ENCODE measurements at regions not wholly inside any gene's neighbourhood (a gene's known extent, or its start where the extent isn't known, plus 50 kb on each side); places are given as distances from the start of the nearest gene placed in this dataset.

DNA sequence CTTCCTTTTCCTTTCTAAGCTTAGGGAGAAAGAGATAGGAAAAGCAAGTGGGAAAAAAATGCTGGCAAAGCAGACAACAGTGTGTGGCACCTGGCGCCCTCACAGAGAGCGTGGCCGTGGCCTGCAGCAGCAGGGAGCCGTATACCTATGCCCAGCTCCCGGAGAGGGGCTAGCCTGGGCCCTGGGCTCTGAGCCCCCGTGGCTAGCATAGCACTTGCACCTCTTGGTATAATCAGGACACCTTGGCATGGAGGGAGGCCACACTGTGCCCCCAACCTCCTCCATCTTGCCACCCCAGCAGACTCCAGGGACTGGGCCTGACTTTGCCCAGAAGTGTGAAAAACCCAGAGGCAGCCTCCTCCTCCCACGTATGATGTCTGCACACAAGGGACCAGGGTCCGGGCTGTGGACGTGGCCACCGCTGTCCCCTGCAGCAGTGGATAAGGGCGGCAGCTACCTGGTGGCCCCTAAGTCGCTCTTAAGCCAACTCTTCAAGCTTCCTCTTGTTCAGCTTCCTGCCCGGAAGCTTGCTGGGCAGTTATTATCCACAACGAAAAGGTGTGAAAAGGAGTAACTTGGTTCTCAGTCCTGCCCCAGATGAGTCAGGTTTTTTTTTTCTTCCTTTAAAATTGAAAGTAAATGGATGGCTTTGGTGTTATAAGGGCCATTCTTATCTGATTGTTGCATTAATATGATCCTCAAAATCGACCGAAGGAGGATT is 249.1 kb upstream of the PITRM1 start:
- no peak for DNase-seq

DNA sequence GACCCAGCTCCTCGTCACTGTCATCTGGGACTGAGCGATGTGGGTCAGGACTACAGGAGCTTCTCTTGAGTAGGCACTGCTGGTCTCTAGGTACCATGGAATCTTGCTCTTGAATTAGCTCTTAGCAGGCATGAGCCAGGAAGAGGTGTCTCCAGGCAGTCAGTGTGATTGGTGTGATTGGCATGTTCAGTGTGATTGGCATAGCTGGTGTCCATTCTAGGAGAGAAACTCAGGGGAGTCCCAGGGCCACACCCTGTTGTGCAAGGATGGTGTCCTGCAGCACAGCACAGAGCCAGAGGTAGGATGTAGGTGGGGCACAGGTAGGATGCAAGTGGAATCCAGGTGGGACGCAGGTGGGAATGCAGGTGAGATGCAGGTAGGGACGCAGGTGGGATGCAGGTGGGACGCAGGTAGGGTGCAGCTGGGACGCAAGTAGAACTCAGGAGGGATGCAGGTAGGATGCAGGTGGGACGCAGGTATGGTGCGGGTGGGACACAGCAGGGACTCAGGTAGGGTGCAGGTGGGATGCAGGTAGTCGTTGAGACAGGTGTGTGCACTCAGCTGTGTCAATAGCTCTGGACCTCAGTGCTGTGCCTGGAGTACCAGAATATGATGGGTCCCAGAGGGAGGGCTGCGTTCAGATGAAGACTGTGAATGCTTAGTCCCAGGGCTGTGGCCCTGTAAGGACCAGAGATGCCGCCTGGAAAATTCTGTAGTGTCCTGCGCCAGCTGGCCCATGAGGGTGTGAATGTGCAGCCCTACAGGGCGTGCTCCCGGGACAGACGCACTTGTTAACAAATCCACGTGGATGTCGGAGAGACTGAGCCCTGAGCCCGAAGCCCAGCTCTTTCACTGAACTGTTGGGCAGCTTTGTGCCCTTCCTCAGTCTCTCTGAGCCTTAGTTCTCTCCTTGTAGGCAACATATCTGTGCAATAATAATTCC is 248.2 kb upstream of the PITRM1 start:
- DNase-seq, result no peak

DNA sequence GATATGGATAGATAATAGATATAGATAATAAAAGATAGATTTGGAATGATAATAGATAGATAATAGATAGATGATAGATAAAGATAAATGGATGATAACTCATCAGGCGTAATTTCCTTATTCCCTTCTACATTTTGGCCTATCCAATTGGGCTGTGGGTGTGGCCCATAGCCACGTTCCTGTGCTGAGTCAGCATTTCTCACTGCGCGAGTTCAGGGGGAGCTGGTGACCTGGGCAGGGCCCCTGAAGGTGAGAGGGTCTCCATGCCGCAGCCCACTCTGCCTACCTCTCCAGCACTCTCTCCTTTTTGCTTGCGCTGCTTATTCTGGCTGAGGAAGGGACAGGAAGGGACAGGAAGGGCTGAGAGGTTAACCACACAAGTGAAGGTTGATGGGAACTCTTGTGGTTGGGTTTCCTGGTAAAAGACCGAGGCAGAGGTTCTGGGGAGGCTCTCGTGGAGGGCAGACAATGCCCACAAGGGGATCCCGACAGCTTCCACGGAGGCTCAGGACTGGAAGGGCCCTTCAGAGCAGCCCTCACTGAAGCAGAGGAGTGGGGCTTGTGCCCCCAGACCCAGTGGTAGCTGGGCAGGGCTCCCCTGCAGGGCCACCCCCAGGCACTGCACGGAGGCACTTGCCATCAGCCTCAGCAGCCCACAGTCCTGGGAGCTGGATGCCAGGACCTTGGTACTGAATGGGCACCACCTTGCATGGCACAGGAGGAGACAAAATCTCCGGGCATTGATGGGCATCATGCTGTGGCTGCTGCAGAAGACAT is 247.3 kb upstream of the PITRM1 start:
- DNase-seq, result no peak

DNA sequence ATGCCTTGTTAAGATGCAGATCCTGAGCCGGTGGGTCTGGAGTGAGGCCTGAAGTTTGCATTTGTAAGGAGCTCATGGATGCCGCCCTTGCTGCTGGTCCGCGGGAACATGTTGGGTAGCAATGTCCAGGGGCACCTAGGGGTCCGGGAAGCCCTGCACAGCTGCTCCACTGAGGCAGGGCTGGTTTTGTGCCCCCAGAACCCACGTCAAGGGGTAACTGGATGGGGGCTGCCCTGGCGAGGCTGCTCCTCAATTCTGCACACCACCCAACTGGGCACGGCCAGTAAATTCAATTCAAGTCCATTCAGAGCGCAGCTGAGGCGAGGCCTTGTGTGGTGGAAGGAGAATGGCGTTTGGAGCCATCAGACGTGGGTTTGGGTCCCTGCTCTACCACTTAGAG is 246.3 kb upstream of the PITRM1 start:
- DNase-seq, result no peak

DNA sequence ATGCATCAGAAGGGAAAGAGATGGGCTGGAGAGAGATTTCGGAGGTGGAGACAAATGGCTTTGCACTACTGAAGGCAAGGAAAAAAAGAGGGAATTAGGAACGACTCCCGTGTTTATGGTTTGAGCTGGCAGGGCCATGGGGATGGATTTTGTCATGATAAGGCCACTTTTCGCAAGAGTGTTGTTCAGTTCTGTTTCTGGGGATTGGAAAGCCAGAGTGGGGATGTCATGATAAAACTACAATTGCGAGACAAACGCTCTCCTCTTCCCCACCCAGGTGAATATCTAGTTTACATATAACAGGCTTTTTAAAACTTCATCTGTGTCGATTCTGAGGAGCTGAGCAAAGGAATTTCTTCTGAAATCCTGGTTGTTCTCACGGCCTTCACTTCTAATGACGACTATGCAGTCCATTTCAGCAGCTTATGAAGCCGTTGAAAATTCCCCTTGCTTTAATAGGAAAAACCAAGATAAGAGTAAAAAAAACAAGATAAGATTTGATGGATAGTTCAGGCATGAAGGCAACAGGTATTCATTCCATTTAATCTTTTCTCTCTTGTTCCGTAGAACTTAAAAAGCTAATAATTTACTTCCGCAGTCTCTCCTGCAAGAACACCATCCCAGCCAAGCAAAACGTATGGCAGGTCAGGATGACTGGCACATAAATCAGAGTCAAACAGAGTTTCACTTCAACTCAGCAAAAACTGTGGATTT is 245.6 kb upstream of the PITRM1 start:
- DNase-seq, result no peak

DNA sequence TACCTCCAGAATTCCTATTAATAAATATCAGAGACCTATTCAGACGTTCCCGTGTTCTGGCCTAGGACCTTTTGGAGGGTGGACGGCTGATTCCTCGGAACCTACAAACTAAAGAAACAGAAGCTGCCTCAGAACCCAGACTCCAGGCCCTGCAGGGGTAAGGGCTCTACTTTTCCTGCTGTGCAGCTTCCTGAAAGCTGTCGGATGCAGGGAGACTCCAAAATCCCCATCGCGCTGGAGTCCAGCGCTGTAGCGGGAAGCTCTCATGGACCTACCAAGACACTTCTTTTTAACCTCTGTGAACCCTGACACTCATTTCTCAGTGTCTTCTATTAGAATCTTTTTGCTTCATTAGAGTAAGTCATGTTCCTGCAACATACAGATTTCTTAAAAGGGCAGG is 244.5 kb upstream of the PITRM1 start:
- DNase-seq, result no peak

DNA sequence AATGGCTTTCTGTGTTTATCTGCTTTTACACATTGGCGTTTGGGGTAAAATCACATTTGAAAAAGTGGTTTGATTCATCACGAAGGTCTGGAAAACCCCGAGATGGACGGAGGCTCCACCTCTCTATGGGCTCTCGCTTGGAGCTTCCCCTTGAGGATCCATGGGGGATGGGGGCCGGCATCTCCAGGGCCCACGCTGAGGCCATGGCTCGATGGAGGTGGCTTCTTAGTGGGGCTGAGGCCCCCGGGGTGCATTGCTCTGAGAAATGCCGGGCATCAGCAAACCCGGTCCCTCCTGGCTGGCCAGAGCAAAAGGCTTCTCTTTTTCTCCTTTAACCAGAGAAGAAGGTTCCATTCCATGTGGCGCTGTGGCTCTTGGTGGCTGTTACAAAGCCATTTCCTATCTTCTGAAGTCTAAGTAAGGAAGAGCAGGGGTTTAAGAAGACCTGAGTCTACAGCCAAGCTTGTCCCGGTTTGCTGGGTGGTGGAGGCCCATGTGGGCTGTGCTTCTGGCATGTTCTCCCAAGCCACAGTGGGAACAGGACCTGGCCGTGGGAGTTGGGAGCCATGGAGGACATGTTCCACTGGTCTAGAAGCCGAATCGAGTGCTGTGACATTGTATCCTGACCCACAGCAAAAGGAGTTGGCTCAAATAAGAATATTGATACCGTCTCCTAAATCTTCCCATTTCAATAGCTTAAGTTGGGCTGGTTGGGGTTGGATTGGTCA is 243.5 kb upstream of the PITRM1 start:
- no peak for DNase-seq

DNA sequence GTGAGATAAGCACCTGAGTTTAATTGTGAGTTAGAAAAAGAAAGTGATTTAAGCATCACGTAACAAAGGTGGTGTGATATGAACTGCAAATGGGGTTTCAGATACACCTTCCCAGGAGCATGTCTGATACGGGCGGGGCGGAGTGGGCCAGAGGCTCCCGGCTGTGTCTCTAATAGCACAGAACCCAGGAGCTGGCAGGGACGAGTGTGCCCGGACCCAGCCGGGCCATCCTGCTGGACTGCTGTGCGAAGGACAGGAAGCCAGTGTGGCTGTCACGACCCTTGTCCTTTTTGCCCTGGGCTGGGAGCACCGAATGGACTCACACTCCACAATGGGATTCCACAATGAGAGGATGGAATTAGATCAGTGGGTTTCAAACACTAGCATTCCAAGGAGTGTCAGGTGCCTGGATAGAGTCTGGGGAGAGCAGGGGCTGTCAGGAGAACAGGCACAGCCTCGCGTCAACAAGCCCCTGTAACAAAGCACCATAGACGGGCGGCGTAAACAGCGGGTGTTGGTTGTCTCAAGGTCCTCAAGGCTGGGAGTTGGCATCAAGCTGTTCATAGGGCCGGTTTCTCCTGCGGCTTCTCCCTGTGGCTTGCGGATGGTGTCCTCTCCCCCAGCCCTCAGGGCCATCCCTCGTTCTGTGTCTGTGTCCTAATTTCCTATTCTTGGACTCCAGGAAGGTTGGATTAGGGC is 242.6 kb upstream of the PITRM1 start:
- DNase-seq, result no peak

DNA sequence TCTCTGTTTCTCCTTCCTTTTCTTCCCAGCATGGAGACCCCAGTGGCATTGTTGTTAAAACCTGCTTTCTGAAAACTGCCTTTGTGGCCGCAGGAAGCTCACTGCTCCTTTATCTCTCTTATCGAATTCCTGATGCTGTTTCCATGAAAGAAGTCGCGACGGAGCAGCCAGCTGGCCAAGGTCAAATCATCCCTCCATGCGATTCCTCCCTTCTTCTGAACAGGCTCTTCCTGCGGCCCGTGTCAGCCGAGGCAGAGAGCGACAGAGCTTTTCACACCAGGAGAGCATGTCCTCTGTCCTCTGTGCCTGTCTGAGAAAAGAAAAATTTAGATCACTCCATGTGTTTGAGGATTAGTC is 242.1 kb upstream of the PITRM1 start:
- DNase-seq, result no peak

DNA sequence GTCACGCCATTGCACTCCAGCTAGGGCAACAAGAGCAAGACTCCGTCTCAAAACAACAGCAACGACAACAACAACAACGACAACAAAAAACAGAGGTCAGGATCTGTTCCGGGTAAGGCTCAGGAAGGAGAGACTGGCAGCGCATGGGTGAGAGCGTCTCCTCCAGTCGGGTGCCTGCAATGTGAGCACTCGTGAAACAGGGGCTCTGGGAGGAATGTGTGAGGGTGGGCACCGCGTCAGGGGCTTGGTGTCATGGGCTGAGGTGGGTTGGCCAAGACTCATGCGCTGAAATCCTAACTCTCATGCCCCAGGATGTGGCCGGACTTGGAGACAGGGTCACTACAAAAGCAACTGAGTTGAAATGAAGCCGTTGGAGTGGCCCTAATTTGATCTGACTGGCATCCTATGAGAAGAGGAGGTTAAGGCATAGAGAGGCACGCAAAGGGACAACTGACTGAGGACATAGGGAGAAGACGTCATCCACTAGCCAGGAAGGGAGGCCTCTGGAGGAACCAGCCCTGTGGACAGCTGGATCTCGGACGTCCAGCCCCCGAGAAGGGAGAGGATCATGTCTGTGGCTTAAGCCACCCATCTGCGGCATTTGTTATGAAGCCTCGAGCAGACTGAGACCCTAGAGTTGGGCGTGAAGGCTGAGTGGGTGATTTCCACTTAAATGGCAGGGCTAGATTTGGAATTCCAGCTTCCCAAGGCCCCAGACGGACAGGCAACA is 241.5 kb upstream of the PITRM1 start:
- no peak for DNase-seq

DNA sequence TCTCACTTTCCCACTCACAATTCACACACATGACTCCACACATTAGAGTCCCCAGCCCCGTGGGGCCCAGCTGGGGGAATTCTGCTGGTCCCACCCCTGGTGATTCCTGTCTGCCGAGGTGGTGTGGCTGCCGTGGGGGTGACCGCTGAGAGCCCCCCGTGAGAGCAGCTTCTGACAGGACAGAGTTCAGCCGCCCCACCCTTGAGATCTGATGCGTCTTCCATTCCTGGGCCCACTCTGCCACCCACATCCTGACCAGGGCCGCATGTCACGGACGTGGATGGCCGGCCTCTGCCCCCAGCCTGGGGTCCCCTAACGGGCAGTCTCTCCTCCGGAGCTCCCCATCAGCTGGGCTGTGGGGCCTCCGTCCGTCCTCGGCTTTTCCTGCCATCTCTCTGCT is 240.1 kb upstream of the PITRM1 start:
- no peak for DNase-seq

DNA sequence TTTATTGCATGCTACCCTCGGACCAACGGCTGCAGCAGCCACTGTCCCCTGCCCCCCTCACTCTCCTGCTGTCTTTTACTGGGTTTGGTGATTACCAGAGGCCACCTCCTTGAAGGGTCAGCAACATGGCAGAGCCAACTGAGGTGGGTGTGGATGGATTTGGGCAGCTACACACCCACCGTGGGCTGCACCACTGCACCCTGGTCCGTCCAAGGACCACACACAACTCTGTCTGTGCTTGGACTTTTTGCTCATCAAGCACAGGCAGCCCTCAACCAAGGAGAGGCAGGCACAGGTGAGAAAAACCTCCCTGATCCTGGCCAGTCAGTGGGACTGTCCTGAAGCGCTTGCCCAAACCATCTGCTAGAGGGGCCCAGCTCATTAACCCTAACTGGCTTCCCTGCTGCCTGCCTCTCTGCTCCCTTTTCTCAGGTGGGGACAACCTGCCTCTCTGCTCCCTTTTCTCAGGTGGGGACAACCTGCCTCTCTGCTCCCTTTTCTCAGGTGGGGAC is 239.5 kb upstream of the PITRM1 start:
- DNase-seq, result no peak

DNA sequence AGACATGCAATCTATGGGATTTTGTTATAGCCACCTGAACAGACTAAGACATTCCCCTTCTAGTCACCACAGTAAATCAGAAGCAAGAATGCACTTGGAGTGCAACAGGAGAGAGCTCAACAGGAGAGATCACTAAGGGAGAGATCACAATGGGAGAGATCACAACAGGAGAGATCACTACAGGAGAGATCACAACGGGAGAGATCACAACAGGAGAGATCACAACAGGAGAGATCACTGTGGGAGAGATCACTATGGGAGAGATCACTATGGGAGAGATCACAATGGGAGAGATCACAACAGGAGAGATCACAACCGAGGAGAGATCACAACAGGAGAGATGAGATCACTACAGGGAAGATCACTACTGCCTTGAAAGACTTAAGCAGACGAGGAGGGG is 238.5 kb upstream of the PITRM1 start:
- DNase-seq, result no peak

DNA sequence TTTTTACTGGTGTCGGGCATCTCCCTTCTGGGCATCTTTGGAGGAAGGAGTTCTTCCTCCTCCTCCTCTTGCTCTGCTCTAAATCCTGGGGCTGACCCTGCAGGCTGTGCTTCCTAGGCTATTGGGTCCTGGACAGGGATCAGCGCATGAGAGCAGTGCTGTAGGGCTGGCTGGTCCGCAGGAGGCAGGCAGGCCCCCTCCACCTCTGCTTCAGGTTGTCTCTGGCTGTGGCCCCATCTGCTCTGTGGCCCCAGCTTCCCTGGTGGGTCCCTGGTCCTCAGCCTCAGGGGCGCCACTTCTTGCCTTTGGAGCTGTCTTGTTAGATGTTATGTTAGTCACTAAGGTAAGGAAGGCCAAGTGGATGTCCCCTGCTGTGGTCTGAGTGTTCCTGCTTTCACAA is 237.3 kb upstream of the PITRM1 start:
- DNase-seq, result no peak

DNA sequence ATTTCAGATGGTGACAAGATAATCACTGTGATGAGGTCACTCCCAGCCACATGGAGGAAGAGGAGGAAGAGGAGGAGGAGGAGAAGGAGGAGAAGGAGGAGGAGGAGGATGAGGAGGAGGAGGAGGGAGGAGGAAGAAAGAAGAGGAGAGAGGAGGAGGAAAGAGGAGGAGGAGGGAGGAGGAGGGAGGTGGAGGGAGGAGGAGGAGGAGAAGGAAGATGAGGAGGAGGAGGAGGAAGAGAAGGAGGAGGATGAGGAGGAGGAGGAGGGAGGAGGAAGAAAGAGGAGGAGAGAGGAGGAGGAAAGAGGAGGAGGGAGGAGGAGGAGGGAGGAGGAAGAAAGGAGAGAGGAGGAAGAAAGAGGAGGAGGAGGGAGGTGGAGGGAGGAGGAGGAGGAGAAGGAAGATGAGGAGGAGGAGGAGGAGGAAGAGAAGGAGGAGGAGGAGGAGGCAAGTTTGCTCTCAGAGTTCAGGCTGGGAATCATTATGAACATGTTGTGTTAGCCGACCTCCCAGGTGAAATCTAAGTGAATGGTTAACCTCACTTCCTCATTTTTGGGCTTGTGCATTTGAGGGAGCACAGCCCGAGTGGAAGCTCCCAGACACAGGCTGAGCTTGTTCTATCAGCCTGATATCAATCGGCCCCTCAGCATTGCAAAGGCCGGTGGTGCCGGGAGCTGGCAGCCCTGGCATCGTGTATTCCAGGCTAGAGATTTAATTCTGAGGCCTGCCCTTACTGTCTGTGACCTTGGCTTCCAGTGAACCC is 236.2 kb upstream of the PITRM1 start:
- no peak for DNase-seq

DNA sequence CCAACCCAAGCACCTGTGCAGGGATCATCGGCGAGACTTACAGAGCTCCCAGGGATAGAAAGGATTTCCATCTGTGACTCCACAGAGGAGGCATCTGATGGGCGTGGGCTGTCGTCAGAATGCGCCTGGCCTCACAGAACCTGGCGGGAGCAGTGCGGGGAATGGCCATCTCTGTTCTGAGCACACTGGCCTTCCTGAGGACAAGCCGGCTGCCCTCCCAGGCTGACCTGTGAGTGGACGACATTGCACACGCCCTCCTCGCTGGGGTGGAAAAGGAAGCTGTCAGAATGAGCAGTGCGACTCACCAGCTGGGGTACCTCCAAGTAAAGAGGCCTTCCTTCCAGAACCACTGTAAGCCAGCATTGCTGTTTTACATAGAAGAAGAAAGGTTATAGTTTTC is 234.6 kb upstream of the PITRM1 start:
- no peak for DNase-seq

DNA sequence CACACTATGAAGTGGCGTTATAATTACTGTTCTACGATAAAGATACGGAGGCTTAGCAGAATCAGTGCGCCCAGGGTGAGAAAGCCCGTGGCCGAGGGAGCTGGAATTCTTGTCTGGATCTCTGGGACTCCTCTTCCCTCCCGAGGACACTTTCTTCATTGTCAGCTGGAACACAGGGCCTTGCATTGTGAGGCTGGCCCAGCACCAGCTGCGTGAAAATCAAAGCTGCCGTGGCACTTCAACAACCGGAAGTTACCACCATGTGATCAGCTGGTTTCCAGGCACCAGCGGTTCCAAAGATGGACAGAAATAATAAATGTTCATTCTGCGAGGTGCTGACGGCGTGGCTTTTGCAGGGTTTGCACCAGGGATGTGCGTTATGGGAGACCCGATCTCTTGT is 234.0 kb upstream of the PITRM1 start:
- no peak for DNase-seq

DNA sequence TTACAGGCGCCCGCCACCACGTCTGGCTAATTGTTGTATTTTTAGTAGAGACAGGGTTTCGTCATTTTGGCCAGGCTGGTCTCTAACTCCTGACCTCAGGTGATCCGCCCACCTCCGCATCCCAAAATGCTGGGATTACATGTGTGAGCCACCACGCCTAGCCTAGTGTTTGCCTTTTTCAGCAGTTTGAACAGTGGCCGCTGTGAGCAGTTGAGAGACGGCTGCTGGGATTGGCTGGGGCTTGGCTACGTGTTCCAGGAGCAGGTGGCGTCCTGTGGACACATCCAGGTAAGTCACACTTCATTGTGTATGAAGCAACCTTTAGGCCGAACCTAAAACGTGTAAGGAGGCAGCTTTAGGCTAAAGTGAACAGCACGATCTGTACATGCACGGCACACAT is 231.8 kb upstream of the PITRM1 start:
- no peak for DNase-seq

DNA sequence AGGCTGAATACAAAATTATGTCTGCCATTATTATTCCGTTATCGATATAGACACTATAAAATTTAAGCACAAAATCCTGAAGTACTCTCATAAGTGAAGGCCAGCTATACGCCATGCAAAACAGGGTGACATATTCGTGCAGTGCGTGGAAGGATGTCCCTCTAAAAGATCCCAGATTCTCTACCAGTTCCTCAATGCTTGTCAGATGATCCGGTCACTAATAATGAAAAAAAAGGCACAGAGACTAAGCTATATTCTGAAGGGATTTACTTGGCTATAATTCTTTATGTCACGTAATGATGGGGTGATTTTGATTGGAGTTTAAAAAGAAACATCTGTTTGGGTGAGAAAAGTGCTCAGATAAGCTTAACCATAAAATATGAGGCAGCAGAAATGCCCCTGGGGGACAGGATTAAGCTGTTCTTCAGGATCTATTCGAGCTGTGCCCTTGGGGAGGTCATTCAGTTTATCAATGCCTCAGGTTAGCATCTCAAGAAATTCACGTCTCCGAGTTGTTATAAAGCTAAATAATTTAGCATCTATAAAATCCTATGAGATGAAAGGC is 229.7 kb upstream of the PITRM1 start:
- DNase-seq, result no peak

Data from activated CD8-positive, alpha-beta memory T cell treated with anti-CD3 and anti-CD28 coated beads, Interleukin-2, amount 50 U/mL, for 48 hours (primary cell).